Neural progenitor cell (in vitro differentiated cells): ENCODE measurements at regions not wholly inside any gene's neighbourhood (a gene's known extent, or its start where the extent isn't known, plus 50 kb on each side); places are given as distances from the start of the nearest gene placed in this dataset.

ENCODE experiments used
- CTCF ChIP-seq: fragments of 200-600 bp; sonication (generic); IDR thresholded peaks from 2 replicates; pipeline ENCODE4 v1.5.1; 2017; ENCODE audit warnings: antibody characterized with exemption, mild to moderate bottlenecking
- EZH2 ChIP-seq: fragments of 200-600 bp; sonication (generic); IDR thresholded peaks from 2 replicates; pipeline ENCODE4 v1.6.1; 2017; ENCODE audit warnings: antibody characterized with exemption, mild to moderate bottlenecking, moderate library complexity
- EZH2phosphoT487 ChIP-seq: fragments of 200-600 bp; sonication (generic); IDR thresholded peaks from 2 replicates; pipeline ENCODE4 v1.6.1; 2017; ENCODE audit warnings: antibody characterized with exemption

DNA sequence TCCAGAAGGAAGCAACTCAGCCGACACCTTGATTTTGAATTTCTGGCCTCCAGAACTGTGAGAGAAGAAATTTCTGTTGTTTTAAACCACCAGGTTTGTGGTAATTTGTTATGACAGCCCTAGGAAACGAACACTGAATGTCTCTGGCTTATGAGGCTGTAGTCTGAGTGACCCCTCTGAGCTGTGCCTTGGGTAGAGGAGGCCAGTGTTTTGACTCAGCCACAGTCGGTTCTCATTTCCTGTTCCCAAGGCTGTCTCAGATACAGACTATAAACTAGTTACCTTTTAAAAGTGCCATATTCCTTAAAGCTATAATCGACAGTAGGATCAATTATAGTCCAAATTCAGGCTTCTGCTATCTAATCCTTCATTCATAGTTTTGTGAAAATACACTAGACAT lies 391.2 kb upstream of the MAP3K7 start:
- TF ChIP-seq CTCF (no peak), EZH2phosphoT487 (no peak), EZH2 (no peak)
